ENCODE measurements at regions not wholly inside any gene's neighbourhood (a gene's known extent, or its start where the extent isn't known, plus 50 kb on each side); places are given as distances from the start of the nearest gene placed in this dataset.

GRCh38 chr1:195608883-195609282, 999.4 kb downstream of the KCNT2 start:
- Histone ChIP-seq H3K9me3 (peaks cover 0 to 18% of the 10 kb centered on the region in 2 donors), H3K4me3 (no peak overlapping the region), H3K27me3 (no peaks in the 10 kb centered on the region), H3K4me1 (no peaks in the 10 kb centered on the region), H3K27ac (no peak overlapping the region), H3K36me3 (no peaks in the 10 kb centered on the region)
- intact Hi-C loops (cut with DNase I): no loop called here
- TF ChIP-seq CTCF (IDR thresholded peaks at IDR 0.05): no peak
- DNase-seq (no peak), ATAC-seq (no peak)

GRCh38 chr1:195606483-195606882, 1001.8 kb downstream of the KCNT2 start:
- no peak for TF ChIP-seq CTCF (IDR thresholded peaks at IDR 0.05)
- intact Hi-C loops (cut with DNase I): no loop called here
- no peak overlapping the region for H3K4me3 ChIP-seq
- H3K27ac ChIP-seq: no peak overlapping the region
- DNase-seq: no peak
- no peaks in the 10 kb centered on the region for H3K36me3 ChIP-seq
- ATAC-seq: no peak
- no peaks in the 10 kb centered on the region for H3K27me3 ChIP-seq
- H3K9me3 ChIP-seq: peaks cover 0 to 22% of the 10 kb centered on the region in 2 donors
- H3K4me1 ChIP-seq: no peaks in the 10 kb centered on the region

GRCh38 chr1:195604287-195604686, 1004.0 kb downstream of the KCNT2 start:
- Histone ChIP-seq H3K27ac (no peak overlapping the region), H3K27me3 (no peaks in the 10 kb centered on the region), H3K36me3 (no peaks in the 10 kb centered on the region), H3K4me1 (no peaks in the 10 kb centered on the region), H3K9me3 (peaks cover 0 to 15% of the 10 kb centered on the region in 2 donors), H3K4me3 (no peak overlapping the region)
- no peak for ATAC-seq
- TF ChIP-seq CTCF (IDR thresholded peaks at IDR 0.05): no peak
- intact Hi-C loops (cut with DNase I): no loop called here
- no peak for DNase-seq

GRCh38 chr1:195597891-195598290, 1010.3 kb downstream of the KCNT2 start:
- no peak for TF ChIP-seq CTCF (IDR thresholded peaks at IDR 0.05)
- DNase-seq (no peak), ATAC-seq (no peak)
- Histone ChIP-seq H3K4me3 (no peak overlapping the region), H3K4me1 (no peaks in the 10 kb centered on the region), H3K27me3 (no peaks in the 10 kb centered on the region), H3K27ac (no peak overlapping the region), H3K9me3 (peaks cover 0 to 3% of the 10 kb centered on the region in 2 donors), H3K36me3 (no peaks in the 10 kb centered on the region)
- intact Hi-C loops (cut with DNase I): no loop called here

GRCh38 chr1:195594773-195595172, 1013.5 kb downstream of the KCNT2 start:
- DNase-seq (no peak), ATAC-seq (no peak)
- H3K4me3 ChIP-seq: no peak overlapping the region
- no peaks in the 10 kb centered on the region for H3K36me3 ChIP-seq
- no peaks in the 10 kb centered on the region for H3K9me3 ChIP-seq
- TF ChIP-seq CTCF (IDR thresholded peaks at IDR 0.05): no peak
- intact Hi-C loops (cut with DNase I): no loop called here
- H3K4me1 ChIP-seq: no peaks in the 10 kb centered on the region
- H3K27ac ChIP-seq: no peak overlapping the region
- H3K27me3 ChIP-seq: no peaks in the 10 kb centered on the region

Measured in left lung (tissue), 4 donors.